ENCODE measurements at regions not wholly inside any gene's neighbourhood (a gene's known extent, or its start where the extent isn't known, plus 50 kb on each side); places are given as distances from the start of the nearest gene placed in this dataset.
A peak's percentile ranks its signal among the peaks of the same experiment; 100 is the strongest.

- DNase-seq (ENCODE audit: low read depth): no peak
Observed at GRCh38 chr12:75840994-75841355, 190.6 kb downstream of the PHLDA1 start.

GRCh38 chr12:75838309-75838708, 193.3 kb downstream of the PHLDA1 start:
- DNase-seq (ENCODE audit: low read depth): no peak

- DNase-seq (ENCODE audit: low read depth): no peak
Observed at GRCh38 chr12:75837700-75838099, 193.9 kb downstream of the PHLDA1 start.

- DNase-seq (ENCODE audit: low read depth): no peak
Observed at GRCh38 chr12:75836533-75836932, 195.0 kb downstream of the PHLDA1 start.

GRCh38 chr12:75834591-75834990, 197.0 kb downstream of the PHLDA1 start:
- DNase-seq (ENCODE audit: low read depth): peak; percentile 51

- no peak for DNase-seq (ENCODE audit: low read depth)
Observed at GRCh38 chr12:75833268-75833667, 198.3 kb downstream of the PHLDA1 start.

- DNase-seq (ENCODE audit: low read depth): no peak
Observed at GRCh38 chr12:75831402-75831801, 200.2 kb downstream of the PHLDA1 start.

GRCh38 chr12:75827061-75827460, 204.5 kb downstream of the PHLDA1 start:
- no peak for DNase-seq (ENCODE audit: low read depth)

GRCh38 chr12:75825686-75826085, 205.9 kb downstream of the PHLDA1 start:
- peak; percentile 95 for DNase-seq (ENCODE audit: low read depth)

- DNase-seq (ENCODE audit: low read depth): peak; percentile 59
Observed at GRCh38 chr12:75823475-75823874, 208.1 kb downstream of the PHLDA1 start.

- DNase-seq (ENCODE audit: low read depth): no peak
Observed at GRCh38 chr12:75822416-75822815, 209.2 kb downstream of the PHLDA1 start.

- peak; percentile 92 for DNase-seq (ENCODE audit: low read depth)
Observed at GRCh38 chr12:75820848-75821578, 210.6 kb downstream of the PHLDA1 start.

- DNase-seq (ENCODE audit: low read depth): no peak
Observed at GRCh38 chr12:75820071-75820470, 211.5 kb downstream of the PHLDA1 start.

- DNase-seq (ENCODE audit: low read depth): no peak
Observed at GRCh38 chr12:75819512-75819911, 212.1 kb downstream of the PHLDA1 start.

- DNase-seq (ENCODE audit: low read depth): peak; percentile 28
Observed at GRCh38 chr12:75818863-75819262, 212.7 kb downstream of the PHLDA1 start.

- DNase-seq (ENCODE audit: low read depth): peak; percentile 94
Observed at GRCh38 chr12:75816897-75817296, 214.7 kb downstream of the PHLDA1 start.

GRCh38 chr12:75815756-75816155, 215.8 kb downstream of the PHLDA1 start:
- peak; percentile 62 for DNase-seq (ENCODE audit: low read depth)

GRCh38 chr12:75814851-75815754, 216.5 kb downstream of the PHLDA1 start:
- DNase-seq (ENCODE audit: low read depth): peak; percentile 97

- DNase-seq (ENCODE audit: low read depth): no peak
Observed at GRCh38 chr12:75813072-75813471, 218.5 kb downstream of the PHLDA1 start.

GRCh38 chr12:75812271-75813018, 219.1 kb downstream of the PHLDA1 start:
- DNase-seq (ENCODE audit: low read depth): peak; percentile 69

GRCh38 chr12:75809746-75810145, 221.8 kb downstream of the PHLDA1 start:
- no peak for DNase-seq (ENCODE audit: low read depth)

- no peak for DNase-seq (ENCODE audit: low read depth)
Observed at GRCh38 chr12:75807494-75807893, 224.1 kb downstream of the PHLDA1 start.
